GOT3 (cell line): ENCODE measurements at regions not wholly inside any gene's neighbourhood (a gene's known extent, or its start where the extent isn't known, plus 50 kb on each side); places are given as distances from the start of the nearest gene placed in this dataset.

Experiments
- DNase-seq: peaks from one replicate; lab custom pipeline; 2025; ENCODE audit warnings: mixed read lengths; lab: John Stamatoyannopoulos, UW

DNA sequence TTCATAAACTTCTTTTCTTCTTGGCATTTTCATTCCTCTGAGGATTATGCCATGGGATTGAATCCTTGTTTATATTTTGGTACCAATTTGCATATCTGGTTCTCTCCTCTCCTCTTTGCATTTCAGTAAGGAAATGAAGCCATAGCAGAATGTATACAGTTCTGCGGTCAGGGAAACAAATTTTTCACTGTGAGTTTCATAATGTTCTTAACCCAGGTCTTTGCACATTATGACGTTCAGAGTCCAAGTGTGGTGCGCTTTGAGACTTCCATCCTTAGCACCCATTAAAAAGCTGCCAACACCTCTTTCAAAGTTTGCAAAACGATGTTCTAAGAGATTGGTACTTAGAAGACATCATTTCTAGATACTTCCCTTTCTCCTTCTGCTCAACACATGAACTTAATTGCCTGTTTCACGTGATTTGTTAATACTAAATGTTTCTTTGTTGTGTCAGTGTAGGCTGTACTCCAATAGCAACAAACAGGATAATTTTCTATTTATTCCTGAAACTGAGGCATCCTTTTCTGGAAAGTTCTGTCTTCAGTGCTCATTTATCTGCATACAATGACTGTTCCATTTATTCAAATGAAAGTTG is 953.1 kb upstream of the NR2F2 start:
- DNase-seq: no peak

DNA sequence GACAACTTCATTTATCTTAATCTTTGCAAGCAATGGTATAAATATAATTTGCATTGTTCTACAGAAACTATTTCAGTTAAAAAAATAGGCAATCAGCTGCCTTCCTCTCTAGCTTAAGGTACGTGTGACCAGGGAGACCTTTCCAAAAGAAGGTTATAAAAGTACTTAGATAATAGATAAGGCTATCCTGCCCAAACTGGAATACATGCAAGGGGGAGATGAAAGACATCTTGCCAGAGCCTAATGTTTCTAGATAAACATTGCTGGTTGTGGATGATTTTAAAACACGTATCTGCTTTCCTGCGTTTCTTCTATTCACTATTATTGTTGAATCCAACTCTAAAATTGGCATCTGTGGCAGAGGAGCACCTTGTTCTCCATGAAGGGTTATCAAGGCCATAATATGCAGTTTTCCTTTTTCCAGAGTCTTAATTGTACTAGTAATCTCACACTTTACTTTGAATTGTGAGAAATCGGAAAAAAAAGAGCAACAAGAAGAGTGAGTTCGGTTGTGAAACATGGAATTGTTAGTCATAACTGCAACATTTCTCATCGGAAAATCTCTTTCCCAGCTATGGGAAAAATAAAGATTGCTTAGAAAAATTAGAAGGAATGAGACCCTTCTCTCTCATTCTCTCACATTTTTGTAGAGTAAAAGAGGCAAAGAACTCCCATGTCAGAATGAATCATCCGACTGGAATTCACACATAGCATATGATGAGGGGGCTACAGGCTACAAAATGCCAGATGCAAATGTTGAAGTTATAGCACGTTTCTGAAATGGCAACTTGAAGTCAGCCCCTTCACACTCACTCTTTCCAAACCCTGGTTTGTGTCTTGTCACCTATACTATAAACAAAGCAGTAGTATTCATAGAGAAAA is 936.1 kb upstream of the NR2F2 start:
- DNase-seq: no peak

DNA sequence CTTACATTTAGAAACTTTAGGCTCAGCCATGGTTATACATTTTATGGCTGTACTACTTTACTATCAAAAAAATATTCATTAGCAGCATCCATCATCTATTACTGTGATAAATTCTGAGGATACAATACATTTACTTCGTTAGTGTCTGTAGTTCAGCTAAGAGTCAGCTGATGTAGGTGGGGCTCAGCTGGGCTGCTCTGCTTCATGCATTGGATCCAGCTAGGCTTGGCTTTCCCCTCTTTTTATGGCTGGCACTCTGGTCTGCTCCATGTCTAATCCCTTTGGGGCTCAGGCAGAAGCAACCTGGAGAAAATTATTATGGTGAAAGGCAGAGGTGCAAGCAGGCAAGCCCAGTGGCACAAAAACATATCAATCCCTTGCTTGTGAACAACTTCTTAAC is 930.1 kb upstream of the NR2F2 start:
- DNase-seq: no peak

DNA sequence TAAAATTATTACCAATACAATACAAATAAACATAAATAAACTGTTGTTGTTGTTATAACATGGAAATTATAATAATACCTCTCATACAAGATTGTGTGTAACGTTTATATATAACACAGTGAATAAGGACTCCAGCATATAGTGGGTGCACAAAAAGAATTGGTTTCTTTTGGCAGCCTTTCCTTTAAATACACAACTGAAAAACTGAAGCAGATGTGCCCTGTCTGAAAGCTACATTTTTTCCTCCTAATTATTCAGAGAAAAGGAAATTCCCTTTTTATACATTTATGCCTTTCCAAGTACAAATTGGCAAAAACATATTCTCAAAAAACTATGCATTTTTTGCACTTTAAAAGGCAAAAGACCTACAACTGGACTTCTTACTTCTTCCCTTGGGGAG is 928.9 kb upstream of the NR2F2 start:
- DNase-seq: no peak

DNA sequence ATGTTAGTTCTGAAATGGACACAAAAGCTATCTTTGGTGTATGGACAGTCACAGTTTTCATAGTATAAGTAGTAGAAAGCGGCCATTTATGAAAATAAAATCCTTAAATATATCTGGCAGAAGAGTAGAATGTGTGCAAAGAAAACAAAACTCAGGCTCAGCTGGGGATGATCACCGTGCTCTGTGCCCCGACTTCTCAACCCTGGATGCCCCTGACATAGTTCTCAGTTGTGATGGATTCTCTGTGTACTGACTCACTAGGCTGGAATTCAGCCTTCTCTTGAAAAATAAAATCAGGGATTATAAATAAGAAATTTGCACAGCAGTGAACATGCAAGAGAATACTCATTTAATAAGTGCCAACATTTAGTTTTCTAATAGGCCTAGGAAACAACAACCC is 925.1 kb upstream of the NR2F2 start:
- DNase-seq: no peak

DNA sequence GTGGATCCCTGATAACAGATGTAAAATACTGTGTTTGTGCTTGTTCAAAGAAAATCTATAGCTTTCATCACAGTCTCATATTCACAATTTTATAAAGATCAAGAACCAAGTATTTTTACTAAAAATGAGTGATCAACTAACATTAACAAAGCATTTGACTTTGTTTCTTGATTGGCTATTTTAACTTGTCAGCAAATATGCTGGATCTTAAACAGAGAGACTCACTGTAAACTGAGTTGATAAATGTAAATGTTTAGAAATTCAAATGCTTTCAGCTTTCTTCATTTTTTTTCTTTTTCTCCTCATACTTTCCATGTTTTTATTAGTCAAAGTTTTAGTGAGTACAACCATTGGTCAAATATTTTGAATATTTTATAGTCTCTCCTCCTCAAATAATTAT is 923.0 kb upstream of the NR2F2 start:
- DNase-seq: no peak

DNA sequence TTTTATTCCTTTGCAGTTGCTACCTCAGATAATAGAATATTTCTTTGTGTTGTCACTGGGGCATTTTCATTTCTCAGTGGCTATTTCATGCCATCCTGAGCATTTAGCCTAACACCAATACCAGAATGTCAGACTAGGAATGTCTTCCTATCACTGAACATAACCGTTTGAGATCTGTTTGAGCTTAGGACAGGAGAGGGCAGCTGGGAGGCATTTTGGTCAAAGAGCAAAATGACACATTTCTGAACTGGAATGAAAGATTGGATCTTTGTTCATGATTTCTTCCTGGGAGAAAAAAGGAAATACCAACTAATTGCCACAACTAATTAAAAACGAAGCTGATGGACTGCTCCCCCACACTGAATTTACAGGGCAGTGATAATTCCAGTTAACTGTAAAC is 921.3 kb upstream of the NR2F2 start:
- no peak for DNase-seq

DNA sequence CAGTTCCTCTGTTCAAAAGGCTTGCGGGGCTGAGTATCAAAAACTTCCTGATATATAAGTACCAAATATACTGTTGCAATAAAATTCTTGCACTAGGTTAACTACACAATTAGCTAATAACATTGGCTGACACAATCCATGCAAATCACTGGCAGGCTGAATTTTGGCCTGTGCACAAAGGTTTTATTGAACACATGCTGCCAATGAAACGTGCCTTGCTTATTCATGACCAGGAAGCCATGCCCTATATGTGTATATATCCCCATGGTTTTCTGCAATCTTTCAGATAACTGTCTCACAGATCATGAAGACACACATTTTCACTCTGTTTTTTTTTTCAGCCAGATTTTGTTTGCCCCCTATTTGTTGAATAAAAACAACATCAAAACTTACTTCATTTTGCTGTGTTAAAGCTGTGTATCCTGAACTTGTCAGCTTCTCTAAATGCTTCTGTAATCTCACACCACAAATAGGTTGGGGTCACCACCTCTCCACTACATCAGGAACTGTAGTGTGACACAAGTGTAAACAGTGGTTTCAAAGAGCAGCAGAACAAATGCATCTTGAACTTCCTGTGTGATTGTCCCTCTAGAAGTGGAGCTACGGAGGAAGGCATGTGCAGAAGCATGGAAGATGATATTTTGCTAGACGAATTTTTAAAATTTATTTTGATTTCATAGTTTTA is 920.7 kb upstream of the NR2F2 start:
- DNase-seq: no peak

DNA sequence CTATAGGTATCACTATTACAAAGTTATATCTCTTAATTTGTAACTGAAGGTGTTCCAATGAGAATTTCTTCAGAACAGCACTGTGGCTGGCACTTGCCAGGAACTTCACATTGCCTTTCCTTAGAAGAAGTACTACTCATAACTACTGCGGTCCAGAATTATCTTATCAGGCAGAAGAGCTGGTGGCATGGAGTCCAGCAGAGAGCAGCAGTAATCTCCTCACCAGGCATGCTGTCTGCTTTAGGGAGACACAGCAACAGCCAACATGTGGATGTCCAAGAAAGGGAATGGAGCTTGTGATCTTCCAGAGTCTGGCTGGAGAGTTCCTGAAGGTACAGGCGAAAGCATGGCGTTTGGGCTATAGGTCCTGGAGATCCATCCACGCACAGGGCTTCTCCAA is 919.7 kb upstream of the NR2F2 start:
- no peak for DNase-seq

DNA sequence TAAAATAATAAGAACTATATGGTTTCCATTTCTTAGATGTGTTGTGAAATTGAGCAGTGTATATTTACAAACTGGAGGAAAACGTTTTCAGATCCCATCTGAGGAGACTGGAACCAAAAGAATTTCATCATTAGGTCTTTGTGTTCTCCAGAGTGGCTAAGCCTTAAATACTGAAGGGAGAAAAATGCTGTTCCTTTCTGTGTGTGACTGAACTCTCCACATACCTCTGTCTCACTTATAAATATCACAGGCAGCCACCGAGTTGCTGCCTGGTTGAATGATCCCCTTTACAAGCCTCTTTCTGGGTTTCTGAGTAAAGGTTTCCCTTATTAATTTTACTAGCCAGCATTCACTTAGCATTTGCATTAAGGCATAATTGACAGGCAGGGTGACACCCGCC is 913.9 kb upstream of the NR2F2 start:
- DNase-seq: no peak

DNA sequence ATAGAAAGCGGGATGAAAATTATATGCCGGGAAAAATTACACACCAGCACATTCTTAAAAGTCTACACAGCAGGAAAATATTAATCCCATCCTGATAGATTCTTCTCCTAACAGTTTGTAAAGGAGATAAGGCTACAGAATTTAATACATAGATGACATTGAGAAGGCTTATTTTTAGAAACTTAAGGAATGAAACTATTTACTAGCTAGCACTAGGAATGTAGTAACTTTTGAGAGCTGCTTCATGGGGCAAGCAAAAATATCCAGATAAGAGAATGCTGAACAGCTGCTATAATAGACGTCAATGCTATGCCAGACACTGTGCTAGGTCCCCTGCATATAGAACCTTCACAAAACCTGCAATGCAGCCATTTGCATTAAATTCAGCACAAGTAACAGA is 912.7 kb upstream of the NR2F2 start:
- no peak for DNase-seq

DNA sequence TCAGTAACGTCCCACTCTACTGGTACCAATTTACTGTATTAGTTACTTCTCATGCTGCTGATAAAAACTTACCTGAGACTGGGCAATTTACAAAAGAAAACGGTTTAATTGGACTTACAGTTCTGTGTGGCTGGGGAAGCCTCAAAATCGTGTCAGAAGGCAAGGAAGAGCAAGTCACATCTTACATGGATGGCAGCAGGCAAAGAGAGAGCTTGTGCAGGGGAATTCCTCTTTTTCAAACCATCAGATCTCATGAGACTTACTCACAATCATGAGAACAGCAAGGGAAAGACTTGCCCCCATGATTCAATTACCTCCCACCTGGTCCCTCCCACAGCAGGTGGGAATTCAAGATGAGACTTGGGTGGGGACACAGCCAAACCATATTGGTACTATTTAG is 908.2 kb upstream of the NR2F2 start:
- DNase-seq: no peak

DNA sequence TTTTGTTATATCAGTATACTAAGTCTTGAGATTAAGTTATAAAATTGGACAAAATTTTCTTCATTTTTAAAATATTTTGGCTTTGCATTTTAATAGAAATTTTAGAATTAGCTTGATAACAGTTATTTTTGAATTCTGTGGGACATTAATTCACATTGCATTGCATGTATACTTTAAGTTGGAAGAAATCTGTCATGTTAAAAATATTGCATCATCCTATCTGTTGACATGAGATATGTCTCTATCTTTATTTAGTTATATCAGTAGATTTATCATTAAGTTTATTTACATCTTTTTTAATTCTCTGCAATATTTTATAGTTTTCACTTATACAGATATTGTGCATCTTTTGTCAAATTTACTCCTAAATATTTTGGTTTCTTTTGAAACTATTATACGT is 904.6 kb upstream of the NR2F2 start:
- no peak for DNase-seq

DNA sequence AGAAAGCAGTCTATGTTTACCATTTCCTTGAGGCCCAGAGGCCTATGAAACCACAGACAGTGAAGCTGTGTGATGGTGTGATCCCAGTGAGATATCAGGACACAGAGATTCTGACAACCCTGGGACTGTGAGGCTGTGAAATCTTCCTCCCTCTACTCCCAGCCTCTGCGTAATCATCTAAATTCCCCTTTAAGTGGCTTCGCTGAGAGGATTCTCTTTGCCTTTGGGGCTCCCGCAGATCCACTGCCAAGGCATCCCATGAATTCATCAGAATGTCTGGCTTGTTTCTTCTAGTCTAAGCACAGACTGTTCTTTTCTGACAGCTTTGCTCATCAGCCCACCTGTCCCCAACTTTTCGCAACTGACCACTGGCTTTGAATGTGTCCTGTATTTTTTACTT is 901.2 kb upstream of the NR2F2 start:
- no peak for DNase-seq

DNA sequence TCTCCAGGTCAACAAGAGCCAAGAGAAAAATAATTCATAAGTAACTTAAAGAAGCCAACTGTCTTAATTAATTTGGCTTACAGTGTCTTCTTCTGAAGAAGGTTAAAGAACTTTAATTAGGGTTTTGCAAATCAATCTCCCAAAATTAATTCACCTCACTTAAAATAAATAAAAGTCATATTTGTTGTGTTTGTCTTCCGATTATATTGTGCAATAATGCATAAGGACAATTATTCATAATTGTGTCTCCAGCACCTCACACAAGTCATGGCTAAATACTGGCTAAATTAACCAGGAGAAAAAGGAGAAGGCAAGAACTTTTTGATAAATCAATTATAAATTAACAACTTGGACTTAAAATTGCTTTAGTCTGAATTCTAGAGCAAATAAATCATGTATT is 899.0 kb upstream of the NR2F2 start:
- no peak for DNase-seq

DNA sequence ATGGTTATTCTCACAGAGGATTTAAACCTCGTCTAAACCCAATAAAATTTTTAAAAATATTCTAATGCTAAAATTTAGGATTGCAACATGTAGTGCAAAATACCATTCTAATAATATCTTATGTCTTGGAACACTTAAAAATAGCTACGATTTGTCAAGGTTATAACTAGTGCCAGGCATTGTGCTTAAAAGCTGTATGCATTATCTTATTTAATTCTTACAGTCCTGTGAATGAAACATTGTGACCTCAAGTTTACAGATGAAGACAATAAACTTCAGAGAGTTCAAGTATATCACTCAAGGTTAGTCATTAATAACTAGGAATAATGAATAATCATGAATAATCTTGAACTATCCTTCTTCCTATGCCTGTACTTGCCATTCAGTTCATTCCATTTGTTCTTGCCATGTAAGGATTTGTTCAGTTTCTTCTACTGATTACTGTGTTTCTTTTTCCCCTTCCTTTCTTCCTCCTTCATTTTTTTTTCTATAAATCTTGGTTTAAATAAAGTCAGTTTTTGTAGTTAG is 897.6 kb upstream of the NR2F2 start:
- DNase-seq: no peak

DNA sequence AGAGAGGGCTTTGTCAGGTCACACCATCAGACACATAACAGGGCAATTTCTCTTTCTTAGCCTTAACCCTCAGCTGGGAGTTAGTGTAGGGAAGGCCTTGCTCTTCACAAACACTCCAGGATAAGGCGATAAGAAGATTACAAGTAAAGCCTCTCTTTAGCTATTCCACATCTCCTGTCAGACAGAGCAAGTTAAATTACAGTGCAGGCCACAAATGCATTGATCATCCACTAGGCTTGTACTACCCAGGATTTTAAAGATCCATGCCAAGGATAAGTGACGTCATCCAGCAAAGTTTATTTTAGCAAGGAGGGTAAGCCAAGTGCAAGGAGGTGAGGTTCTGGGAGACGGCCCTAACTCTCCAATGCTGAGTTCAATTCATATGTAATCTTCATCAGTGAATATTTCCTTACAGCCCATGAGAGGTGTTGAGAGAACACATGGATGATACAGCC is 890.6 kb upstream of the NR2F2 start:
- DNase-seq: no peak

DNA sequence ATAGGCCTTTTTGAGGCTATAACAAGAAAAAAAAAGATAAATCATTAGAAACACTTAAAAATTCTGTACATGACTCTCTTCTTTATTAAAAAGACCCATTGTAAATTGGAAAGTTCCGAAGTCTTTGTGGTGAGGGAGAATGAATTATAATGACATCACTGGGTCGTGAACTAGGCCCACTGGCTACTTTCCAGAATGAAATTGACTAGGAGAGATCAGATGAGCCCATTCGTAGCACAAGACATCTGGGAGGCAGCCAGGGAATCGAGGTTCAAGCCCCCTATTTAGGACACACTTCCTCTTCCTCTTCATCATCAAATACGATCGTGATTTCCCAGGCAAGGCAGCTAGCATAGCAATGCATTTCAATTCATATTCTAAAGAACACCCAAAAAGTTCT is 889.8 kb upstream of the NR2F2 start:
- no peak for DNase-seq

DNA sequence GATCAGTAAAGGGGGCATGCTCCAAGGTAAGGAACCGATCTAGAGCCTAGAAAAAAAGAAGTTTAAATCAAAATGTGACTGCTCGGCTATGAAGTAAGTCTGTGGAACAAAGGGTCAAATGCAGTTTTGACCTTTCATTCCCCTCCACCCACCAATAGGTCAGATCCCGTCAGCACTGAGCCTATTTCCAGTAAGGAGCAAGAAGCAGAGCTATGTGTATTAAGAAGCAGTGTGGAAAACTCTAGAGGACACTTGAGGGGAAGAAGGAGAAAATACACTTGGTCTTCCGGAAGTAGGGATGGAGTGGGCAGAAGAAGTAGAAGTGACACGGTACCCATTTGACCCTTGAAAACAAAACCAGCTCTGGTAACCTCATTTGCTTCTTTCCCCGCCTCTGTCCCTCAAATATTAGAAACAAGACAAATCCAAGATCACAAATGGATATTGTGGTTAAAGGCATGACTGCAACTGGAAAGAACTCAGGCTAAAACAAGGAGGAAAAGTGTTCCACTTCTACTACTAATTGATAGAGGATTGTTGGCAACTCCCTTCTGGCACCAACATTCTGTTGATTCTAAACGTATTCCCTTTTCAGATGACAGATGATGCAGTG is 888.3 kb upstream of the NR2F2 start:
- no peak for DNase-seq

DNA sequence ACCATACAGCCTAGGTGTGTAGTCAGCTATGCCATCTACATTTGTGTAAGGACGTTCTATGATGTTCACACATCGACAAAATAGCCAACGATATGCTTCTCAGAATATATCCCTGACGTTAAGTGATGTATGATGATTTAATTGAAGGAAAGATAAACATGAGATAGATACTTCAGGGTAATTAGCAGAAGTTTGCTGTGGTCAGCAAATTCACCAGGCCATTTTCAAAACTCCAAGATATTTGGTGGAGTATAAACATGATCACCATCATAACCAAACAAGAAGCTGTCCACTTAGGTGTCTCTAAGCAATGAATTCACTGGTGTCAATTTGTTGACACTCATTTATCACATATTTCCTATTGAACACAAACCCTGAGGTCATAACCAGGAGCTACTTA is 885.6 kb upstream of the NR2F2 start:
- no peak for DNase-seq

DNA sequence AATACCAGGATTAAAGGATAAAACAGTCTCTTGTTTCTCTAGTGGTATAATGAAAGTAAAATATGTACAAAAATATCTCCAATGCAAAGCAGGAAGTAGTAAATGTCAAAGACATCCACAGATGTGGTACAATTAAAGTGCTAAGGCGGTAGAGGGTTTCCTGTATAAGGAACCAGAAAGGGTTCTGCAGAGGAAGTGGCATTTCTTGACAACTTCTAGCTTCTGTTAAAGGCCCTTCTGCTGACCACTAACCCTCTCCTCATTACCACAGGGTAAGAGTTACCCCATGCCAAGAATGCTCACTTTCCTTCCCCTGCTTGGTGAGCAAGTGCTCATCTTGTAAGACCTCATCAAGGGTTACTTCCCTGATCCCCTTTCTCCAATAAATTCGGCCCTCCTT is 883.6 kb upstream of the NR2F2 start:
- DNase-seq: no peak

DNA sequence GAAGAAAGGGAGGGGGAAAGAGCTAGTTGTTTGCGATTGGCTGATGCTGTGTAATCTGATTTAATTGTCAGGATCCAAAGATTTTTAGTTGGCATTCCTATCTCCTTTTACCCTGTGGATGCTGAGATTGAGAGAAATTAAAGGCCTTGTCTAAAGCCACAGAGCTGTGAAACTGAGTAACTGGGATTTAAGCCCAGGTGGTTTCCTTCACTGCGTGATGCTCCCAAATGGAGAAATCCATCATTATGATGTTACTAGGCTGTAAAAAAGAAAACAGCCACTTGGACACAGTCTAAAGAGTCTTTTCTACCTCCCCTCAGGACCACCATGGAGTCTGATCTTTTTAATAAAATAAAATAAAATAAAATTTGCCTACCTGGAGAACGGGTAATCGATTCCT is 883.0 kb upstream of the NR2F2 start:
- DNase-seq: no peak
